Stomach (tissue), 4 donors: ENCODE measurements at regions not wholly inside any gene's neighbourhood (a gene's known extent, or its start where the extent isn't known, plus 50 kb on each side); places are given as distances from the start of the nearest gene placed in this dataset.

Experiments
- EP300 ChIP-seq: sonication (generic); formaldehyde crosslinking; IDR thresholded peaks from one replicate; pipeline ENCODE4 v1.6.1; 2017; ENCODE audit warnings: antibody characterized with exemption
- POLR2A ChIP-seq, 4 donors: fragments of 450-650 bp; IDR thresholded peaks; one replicate each; pipeline ENCODE4 v1.6.1; 2016; ENCODE audit warnings: antibody characterized with exemption in 4 of 4, control low read depth in 2 of 4, mild to moderate bottlenecking in 1 of 4, moderate library complexity in 1 of 4
- POLR2AphosphoS5 ChIP-seq, 3 donors: sonication (generic); formaldehyde crosslinking; IDR thresholded peaks; one replicate each; pipeline ENCODE4 v1.6.1; 2016; ENCODE audit warnings: antibody characterized with exemption in 3 of 3
- TF ChIP-seq, protein P1 (sequence below), 7 experiments: fragments of 450-650 bp in 4 of 7; fragments of 200-600 bp in 3 of 7; sonication (generic) in 3 of 7; IDR thresholded peaks; one replicate each; pipeline ENCODE4 v1.5.1; 2016 to 2019; ENCODE audit warnings: antibody characterized with exemption in 7 of 7, control low read depth in 2 of 7, mild to moderate bottlenecking in 1 of 7

DNA sequence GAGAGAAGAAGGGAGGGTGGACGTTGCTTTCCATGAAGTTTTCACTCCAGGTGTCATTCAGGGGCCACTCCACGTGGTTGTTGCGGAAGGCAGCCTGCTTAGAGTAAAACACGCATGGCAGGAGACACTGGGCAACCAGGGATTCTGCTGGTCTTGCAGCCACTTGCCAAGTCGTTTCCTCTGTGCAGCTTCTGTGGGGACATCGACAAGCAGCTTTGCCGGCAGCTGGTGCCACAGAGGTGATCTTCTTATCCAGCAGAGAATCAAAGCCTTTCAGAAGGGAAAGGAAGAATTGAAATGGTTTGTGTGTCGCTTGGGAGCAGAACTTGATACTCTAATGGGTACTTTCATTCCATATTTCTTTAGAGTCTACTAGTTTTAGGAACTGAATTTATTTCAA lies 867.1 kb upstream of the TENM3 start:
- TF ChIP-seq, protein P1, sequence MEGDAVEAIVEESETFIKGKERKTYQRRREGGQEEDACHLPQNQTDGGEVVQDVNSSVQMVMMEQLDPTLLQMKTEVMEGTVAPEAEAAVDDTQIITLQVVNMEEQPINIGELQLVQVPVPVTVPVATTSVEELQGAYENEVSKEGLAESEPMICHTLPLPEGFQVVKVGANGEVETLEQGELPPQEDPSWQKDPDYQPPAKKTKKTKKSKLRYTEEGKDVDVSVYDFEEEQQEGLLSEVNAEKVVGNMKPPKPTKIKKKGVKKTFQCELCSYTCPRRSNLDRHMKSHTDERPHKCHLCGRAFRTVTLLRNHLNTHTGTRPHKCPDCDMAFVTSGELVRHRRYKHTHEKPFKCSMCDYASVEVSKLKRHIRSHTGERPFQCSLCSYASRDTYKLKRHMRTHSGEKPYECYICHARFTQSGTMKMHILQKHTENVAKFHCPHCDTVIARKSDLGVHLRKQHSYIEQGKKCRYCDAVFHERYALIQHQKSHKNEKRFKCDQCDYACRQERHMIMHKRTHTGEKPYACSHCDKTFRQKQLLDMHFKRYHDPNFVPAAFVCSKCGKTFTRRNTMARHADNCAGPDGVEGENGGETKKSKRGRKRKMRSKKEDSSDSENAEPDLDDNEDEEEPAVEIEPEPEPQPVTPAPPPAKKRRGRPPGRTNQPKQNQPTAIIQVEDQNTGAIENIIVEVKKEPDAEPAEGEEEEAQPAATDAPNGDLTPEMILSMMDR (IDR thresholded peaks at IDR 0.05): no peak
- TF ChIP-seq POLR2AphosphoS5 (IDR thresholded peaks at IDR 0.05) (no peak), POLR2A (IDR thresholded peaks at IDR 0.05) (no peak), EP300 (no peak)
